NT2/D1 (cell line): ENCODE measurements at regions not wholly inside any gene's neighbourhood (a gene's known extent, or its start where the extent isn't known, plus 50 kb on each side); places are given as distances from the start of the nearest gene placed in this dataset.

Source experiments
- SUZ12 ChIP-seq: IDR thresholded peaks from 2 replicates; pipeline ENCODE4 v1.6.1; 2011; ENCODE audit not compliant: insufficient read length, insufficient read depth; ENCODE audit errors: extremely low read depth
- YY1 ChIP-seq: IDR thresholded peaks from 2 replicates; pipeline ENCODE4 v1.6.1; 2011; ENCODE audit not compliant: insufficient read length, insufficient read depth
- ZNF274 ChIP-seq: IDR thresholded peaks from 2 replicates; pipeline ENCODE4 v1.6.1; 2011; ENCODE audit warnings: mild to moderate bottlenecking, low read depth, low read length

DNA sequence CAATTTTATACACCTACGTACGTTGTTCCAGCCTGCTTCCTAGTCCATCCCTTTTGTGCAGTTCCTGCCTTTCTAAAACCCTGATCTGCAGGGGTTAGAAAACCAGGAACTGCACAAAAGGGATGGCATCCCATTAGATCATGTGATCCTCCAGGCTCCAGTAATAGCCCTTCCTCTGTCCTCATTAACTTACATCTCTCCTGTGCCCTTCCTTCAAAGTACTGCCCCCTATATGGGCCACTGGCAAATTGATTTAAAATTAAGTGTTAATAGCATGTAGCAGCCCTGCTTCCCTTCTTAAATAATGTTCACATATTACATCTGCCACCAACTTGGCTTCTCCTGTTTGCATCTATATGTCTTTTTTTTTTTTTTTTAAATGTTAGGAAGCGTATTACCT, 61.3 kb upstream of the NXPH2 start:
- no peak for TF ChIP-seq SUZ12
- TF ChIP-seq ZNF274, result no peak
- TF ChIP-seq YY1, result no peak
